HG02852 (cell line): ENCODE measurements at regions not wholly inside any gene's neighbourhood (a gene's known extent, or its start where the extent isn't known, plus 50 kb on each side); places are given as distances from the start of the nearest gene placed in this dataset.

Source experiments
- ATAC-seq: cut with Tn5 transposase; IDR thresholded peaks from one replicate; pipeline ENCODE4 v1.9.1; 2021; ENCODE audit warnings: mild to moderate bottlenecking, moderate library complexity; ENCODE audit not compliant: unreplicated experiment

DNA sequence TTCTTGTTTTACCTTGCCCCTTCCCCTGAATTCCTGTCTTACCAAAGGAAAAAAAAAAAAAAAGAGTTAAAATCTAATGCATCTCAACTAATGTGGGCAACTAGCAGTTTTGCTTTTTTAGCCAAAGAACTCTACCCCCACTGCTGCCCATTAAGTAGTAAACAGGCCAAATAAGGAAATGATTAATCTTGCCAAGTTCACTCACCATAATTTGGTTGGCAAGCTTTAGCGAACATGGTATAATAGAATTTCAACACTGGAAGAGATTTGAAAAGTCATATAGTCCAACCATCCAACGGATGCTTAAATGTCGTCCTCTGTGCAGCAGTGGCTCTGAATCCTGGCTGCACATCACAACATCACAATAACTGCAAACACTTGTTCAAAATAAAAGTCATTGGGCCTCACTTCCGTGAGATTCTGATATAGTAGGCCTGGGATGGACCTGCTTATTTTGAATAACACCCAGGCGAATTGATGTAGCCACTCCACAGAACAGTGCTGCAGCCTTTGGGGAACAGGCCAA is 142.0 kb upstream of the UBE2E1 start:
- no peak for ATAC-seq

DNA sequence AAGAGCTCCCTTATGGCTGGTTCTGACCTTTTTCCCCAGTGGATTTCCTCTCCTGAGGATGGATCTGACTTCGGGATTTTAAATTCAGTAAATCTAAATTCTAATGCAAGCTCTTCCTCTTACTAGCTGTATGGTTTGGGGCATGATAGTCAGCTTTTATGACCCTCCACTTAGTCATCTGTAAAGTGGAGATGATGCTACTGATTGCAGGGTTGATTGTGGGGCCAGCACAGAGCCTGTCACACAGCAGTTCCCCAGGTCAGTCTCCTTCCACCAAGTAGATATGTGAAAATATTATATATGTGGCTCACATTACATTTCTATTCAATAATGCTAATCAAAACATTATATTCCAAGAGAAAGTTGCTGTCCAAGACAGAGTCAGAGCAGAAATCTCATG is 141.3 kb upstream of the UBE2E1 start:
- ATAC-seq: no peak

- ATAC-seq: no peak
These were observed 140.0 kb upstream of the UBE2E1 start for GRCh38 chr3:23665741-23666140.

- ATAC-seq: no peak
These were observed 138.9 kb upstream of the UBE2E1 start for GRCh38 chr3:23666818-23667217.

DNA sequence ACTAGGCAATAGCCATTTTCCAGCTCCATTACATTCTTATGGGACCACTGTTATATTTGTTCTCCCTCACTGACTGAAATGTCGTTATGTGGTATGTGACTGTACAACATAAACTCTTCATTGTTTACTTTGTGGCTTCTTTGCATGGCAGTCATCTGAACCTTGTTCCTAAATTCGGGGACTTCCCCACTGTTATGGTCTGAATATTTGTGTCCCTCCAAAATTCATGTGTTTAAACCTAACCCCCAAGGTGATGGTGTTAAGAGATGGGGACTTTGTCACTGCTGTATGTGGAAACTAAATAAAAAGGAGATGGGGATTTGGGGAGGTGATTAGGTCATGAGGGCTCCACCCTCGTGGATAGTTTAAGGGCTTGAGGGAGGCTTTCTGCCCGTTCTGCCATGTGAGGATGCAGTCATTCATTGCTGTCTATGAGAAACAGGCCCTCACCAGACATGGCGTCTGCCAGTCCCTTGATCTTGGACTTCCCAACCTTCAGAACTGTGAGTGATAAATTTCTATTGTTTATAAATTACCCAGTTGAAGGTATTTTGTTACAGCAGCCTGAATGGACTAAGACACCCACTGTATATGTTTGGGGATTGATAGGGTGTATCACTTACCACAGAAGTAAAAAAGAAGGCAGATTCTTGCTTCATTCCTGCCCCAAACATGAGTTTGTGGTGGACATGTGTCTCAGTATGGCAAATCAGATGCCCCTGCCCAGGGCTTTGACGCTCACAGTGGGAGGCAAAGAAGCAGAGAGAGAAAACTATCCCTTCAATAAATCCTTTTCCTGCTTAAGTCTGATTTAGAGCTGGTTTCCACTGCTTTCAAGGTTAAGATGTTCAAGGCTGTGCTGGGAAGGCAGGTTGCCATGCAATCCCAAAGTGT is 138.0 kb upstream of the UBE2E1 start:
- ATAC-seq: no peak

DNA sequence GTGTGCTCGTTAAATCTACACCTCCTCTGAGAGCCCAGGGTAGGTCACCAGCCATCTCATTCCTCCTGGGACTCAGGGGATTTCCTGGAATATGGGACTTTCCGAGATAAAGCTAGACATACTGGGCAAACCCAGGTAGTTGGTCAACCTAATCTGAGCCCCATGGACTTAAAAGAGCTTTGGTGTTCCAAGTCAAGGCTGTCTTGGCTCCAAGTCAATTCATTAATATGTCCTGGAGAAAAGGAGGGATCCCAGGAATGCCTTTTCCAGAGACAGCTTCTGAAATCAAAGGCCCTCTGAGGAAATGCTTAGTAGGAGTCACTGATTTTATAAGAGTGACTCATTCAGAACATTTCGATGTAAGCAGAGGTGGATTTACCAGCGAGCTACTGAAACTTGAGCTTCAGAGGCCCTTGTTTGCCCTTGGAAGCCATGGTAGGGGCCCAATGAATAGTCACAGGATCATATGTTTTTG is 137.3 kb upstream of the UBE2E1 start:
- no peak for ATAC-seq

GRCh38 chr3:23669541-23670255 is 136.1 kb upstream of the UBE2E1 start:
- ATAC-seq: no peak

DNA sequence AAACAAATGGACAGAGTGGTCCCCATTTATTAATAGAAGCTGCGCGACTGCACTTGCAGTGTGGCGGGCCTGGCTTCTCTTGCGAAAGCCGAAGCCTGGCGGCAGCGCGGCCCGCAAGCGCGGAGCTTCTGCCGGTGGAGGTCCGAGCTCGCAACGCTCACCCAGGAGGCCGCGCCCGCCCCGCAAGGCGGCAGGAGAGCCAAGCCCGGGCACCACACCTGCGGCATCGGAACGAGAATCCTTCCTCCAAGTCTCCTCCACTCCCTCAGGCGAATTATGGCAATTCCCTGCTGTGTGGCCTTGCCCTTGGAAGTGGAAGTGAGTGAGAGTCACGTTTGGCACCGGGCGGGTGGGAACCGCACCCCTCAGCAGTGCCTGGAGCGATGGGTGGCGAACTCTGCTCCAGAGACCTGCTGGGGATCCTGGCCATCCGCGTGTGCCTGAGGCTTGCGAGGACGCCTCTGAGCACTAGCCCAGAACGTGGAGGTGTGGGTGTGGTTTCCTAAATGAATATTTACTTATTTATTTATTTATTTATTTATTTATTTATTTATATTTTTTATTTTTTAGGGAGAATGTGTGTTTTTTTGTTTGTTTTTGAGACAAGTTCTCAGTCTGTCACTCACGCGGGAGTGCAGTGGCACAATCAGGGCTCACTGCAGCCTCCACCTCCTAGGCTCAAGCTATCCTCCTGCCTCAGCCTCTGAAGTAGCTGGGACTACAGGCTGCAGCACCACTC is 133.7 kb upstream of the UBE2E1 start:
- ATAC-seq: no peak

GRCh38 chr3:23672628-23673027 is 133.1 kb upstream of the UBE2E1 start:
- no peak for ATAC-seq

GRCh38 chr3:23675010-23675409 is 130.7 kb upstream of the UBE2E1 start:
- peak; percentile 54 for ATAC-seq

- no peak for ATAC-seq
These were observed 129.7 kb upstream of the UBE2E1 start for GRCh38 chr3:23676093-23676492.

GRCh38 chr3:23682646-23683045 is 123.1 kb upstream of the UBE2E1 start:
- no peak for ATAC-seq

DNA sequence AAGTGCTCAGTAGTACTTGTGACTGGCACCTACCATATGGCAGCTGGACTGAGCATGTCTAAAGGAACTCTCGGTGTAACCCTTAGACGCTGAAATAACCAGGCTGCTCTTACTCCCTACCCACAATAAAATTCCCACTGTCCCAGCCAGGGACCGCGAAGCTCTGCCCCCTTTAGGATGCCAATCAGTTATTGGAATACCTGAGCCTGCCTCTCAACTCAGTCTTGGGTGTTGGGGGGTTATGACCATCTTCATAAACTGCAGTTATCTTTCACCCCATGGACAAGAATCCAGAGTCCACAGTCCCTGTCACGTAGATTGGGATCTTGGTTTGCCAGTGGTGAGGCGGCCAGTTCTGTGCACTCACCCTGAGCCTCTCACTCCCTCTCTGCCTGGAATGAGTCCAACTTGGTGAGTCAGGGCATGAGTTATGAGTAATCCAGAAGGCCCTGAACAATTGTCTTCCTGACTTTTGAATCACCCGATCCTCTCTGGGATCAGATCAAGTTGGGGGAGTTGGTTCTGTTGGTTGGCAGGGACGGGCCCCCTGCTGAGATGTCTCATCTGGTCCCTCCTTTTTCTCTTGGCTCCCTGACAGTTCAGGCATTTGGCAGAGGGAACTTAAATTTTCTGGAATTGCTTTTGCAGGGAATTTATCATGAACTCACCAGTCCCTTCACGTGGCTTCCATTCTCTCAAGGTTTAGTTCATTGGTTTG is 120.1 kb upstream of the UBE2E1 start:
- ATAC-seq: no peak

DNA sequence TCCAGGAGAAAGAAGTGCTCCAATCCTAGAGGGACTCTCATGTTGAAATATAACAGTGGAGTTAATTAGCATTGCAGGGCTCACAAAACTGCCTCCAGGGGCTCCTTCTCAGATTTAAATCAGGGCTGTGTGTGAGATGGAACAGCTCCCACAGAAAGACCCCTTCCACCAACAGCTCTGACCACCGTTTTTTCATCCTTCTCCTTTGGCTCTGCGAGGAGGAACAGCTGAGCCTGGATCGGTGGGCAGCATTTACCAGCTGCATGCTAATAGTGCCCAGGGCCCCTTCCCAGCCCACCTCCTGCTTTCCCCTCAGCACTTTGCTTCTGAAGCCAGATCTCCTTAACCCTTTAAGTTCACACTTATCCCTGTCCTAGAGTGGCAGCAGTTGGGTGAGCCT is 119.2 kb upstream of the UBE2E1 start:
- no peak for ATAC-seq

GRCh38 chr3:23691357-23691895 is 114.3 kb upstream of the UBE2E1 start:
- ATAC-seq: no peak

DNA sequence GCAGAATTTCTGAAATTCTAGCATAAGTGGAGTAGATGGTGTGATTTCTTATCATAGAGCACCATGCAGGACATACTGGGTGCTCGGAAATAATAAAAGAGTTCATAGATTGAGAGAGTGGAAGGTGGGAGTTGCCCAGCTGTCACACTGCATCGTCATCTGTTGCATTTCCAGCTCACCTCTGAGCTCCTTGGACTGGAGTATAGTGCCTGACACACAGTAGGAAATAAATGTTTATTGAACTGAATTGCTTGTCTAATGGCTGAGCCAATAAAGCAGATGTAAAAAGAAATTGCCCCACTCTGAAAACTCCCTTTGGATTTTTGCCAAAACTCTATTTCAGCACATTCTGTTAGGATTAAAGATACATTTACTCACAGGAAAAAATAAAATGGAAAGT is 108.9 kb upstream of the UBE2E1 start:
- no peak for ATAC-seq

GRCh38 chr3:23697416-23697815 is 108.3 kb upstream of the UBE2E1 start:
- ATAC-seq: no peak

- ATAC-seq: no peak
These were observed 107.0 kb upstream of the UBE2E1 start for GRCh38 chr3:23698652-23699313.

DNA sequence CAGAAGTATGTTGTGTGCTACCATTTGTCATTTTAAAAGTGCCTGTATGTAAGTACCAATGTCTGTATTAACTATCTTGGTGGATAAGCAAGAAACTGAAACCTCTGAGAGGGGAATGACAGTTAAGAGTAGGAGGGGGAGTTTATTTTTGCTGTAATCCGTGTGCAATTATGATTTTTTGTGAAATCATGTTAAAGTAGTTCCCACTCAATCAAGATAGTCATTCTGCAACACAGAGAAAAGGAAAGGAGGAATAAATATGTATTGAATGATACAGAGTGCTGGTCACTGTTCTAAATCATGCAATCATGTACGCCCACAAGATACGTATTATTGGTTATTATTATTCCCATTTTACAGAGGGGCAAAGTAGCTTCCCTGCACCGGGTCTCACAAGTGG is 105.1 kb upstream of the UBE2E1 start:
- ATAC-seq: no peak
